ENCODE measurements at regions not wholly inside any gene's neighbourhood (a gene's known extent, or its start where the extent isn't known, plus 50 kb on each side); places are given as distances from the start of the nearest gene placed in this dataset.
"Not testable (repeated sequence)": the region's sequence is repeated elsewhere in the genome, so short reads cannot be mapped to it uniquely, and the experiment has no call there.

- Histone ChIP-seq H3K36me3 (no peaks in the 10 kb centered on the region), H3K27me3 (peaks cover 0 to 17% (median 4%) of the 10 kb centered on the region in 7 donors), H3K4me1 (peaks cover 9 to 45% (median 39%) of the 10 kb centered on the region in 9 donors), H3K27ac (no peak overlapping the region), H3K4me3 (no peak overlapping the region), H3K9me3 (peaks cover 0 to 4% (median 0%) of the 10 kb centered on the region in 11 donors)
- no peak for TF ChIP-seq CTCF (IDR thresholded peaks at IDR 0.05)
- WGBS, 2 donors: 51 to 54% methylated on average over 11 of the region's 11 CpGs
- DNase-seq (no peak), ATAC-seq (no peak)
- intact Hi-C loops (cut with DNase I): no loop called here
Measured at GRCh38 chr9:108780942-108781734, 74.6 kb downstream of the ACTL7B start.

GRCh38 chr9:108779551-108780325 lies 76.0 kb downstream of the ACTL7B start:
- no peak overlapping the region for H3K27ac ChIP-seq
- H3K27me3 ChIP-seq: peaks cover 0 to 17% (median 4%) of the 10 kb centered on the region in 7 donors
- no peaks in the 10 kb centered on the region for H3K9me3 ChIP-seq
- no peak for TF ChIP-seq CTCF (IDR thresholded peaks at IDR 0.05)
- H3K4me3 ChIP-seq: no peak overlapping the region
- intact Hi-C loops (cut with DNase I): no loop called here
- no peaks in the 10 kb centered on the region for H3K36me3 ChIP-seq
- 88 to 90% methylated on average over 10 of the region's 10 CpGs for WGBS, 2 donors
- ATAC-seq (peak in 1 of 8 donors; percentile 33), DNase-seq (no peak)
- H3K4me1 ChIP-seq: peaks cover 9 to 40% (median 32%) of the 10 kb centered on the region in 9 donors

- TF ChIP-seq CTCF (IDR thresholded peaks at IDR 0.05): peak in 6 of 9 donors; percentile 7 to 26 (median 20)
- peaks cover 0 to 17% (median 4%) of the 10 kb centered on the region in 7 donors for H3K27me3 ChIP-seq
- no peaks in the 10 kb centered on the region for H3K9me3 ChIP-seq
- no peaks in the 10 kb centered on the region for H3K36me3 ChIP-seq
- no peak for DNase-seq
- intact Hi-C loops (cut with DNase I): no loop called here
- no peak overlapping the region for H3K4me3 ChIP-seq
- WGBS, 2 donors: 65 to 71% methylated on average over 4 of the region's 4 CpGs
- H3K27ac ChIP-seq: no peak overlapping the region
- H3K4me1 ChIP-seq: peaks cover 0 to 22% (median 11%) of the 10 kb centered on the region in 9 donors
- no peak for ATAC-seq
Measured at GRCh38 chr9:108776920-108777639, 78.7 kb downstream of the ACTL7B start.

- intact Hi-C loops (cut with DNase I): no loop called here
- Histone ChIP-seq H3K4me3 (no peak overlapping the region), H3K9me3 (no peaks in the 10 kb centered on the region), H3K27me3 (peaks cover 0 to 17% (median 4%) of the 10 kb centered on the region in 7 donors), H3K4me1 (peaks cover 0 to 22% (median 10%) of the 10 kb centered on the region in 9 donors), H3K27ac (peak overlapping the region in 1 of 10 donors; percentile 46), H3K36me3 (no peaks in the 10 kb centered on the region)
- TF ChIP-seq CTCF (IDR thresholded peaks at IDR 0.05): no peak
- DNase-seq (no peak), ATAC-seq (peak; percentile 40 to 74 (median 64))
Measured at GRCh38 chr9:108775901-108776306, 79.9 kb downstream of the ACTL7B start.

GRCh38 chr9:108774088-108774487 lies 81.7 kb downstream of the ACTL7B start:
- ATAC-seq; H3K9me3 ChIP-seq; H3K27ac ChIP-seq; H3K4me3 ChIP-seq; H3K36me3 ChIP-seq; DNase-seq; intact Hi-C loops (cut with DNase I): not testable (repeated sequence)
- WGBS, 2 donors: 92 to 94% methylated on average over 7 of the region's 7 CpGs
- Histone ChIP-seq H3K27me3 (peaks cover 0 to 17% (median 4%) of the 10 kb centered on the region in 7 donors), H3K4me1 (peaks cover 0 to 22% (median 10%) of the 10 kb centered on the region in 9 donors)

Measured in heart right ventricle (tissue), 16 donors.